Erythroblast (primary cell): ENCODE measurements at regions not wholly inside any gene's neighbourhood (a gene's known extent, or its start where the extent isn't known, plus 50 kb on each side); places are given as distances from the start of the nearest gene placed in this dataset.

Source experiments
- GATA1 ChIP-seq: IDR thresholded peaks from 2 replicates; pipeline ENCODE4 v1.6.1; 2011; ENCODE audit warnings: low read depth, mild to moderate bottlenecking, control low read depth, low read length, moderate library complexity
- POLR2A ChIP-seq: IDR thresholded peaks from 2 replicates; pipeline ENCODE4 v1.6.1; 2011; ENCODE audit warnings: mild to moderate bottlenecking, low read length

DNA sequence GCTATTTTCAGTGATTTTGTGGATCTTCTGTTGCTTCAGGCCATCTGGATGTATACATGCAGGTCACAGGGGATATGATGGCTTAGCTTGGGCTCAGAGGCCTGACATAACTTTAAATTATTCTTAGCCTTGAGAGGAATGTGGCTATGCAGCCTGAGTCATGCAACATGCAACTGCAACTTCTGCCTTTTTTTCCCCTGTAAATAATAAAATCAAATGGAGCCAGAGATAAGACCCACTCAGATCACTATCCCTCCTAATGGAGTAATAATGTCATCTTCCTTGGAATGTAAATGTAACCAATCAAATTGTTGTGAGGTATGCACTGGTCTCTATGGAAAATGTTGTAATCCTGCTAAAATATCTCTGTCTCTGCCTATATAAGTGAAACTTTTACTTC lies 54.9 kb downstream of the MAGEB17 start:
- TF ChIP-seq POLR2A (no peak), GATA1 (no peak)
